HL-60 (cell line): ENCODE measurements at regions not wholly inside any gene's neighbourhood (a gene's known extent, or its start where the extent isn't known, plus 50 kb on each side); places are given as distances from the start of the nearest gene placed in this dataset.

Experiments used
- DNase-seq, 2 experiments: peaks; one replicate each; pipeline ENCODE4 v3.0.0-alpha.2; 2010 to 2020; ENCODE audit warnings: low read depth in 1 of 2, low spot score in 1 of 2
- H3K27ac ChIP-seq: fragments of 250-450 bp; sonication (Bioruptor Pico); replicated peaks from 2 replicates; pipeline ENCODE4 v1.5.1; 2020; ENCODE audit warnings: mild to moderate bottlenecking, moderate library complexity
- H3K27me3 ChIP-seq: fragments of 250-450 bp; sonication (Bioruptor Pico); 2 replicates; pipeline ENCODE4 v1.5.1; 2021; ENCODE audit warnings: mild to moderate bottlenecking, moderate library complexity; ENCODE audit not compliant: insufficient read depth, poor library complexity, severe bottlenecking
- H3K4me3 ChIP-seq: replicated peaks from 2 replicates; pipeline ENCODE4 v1.5.1; 2011; ENCODE audit warnings: mild to moderate bottlenecking, control low read depth, low read length; ENCODE audit not compliant: insufficient read depth
- GABPA ChIP-seq: IDR thresholded peaks from 2 replicates; pipeline ENCODE4 v1.6.1; 2012; ENCODE audit warnings: low read depth
- POLR2AphosphoS5 ChIP-seq: IDR thresholded peaks from 2 replicates; pipeline ENCODE4 v1.6.1; 2012; ENCODE audit warnings: low read depth
- SPI1 ChIP-seq: IDR thresholded peaks from 2 replicates; pipeline ENCODE4 v1.6.1; 2012; ENCODE audit warnings: low read depth, mild to moderate bottlenecking, borderline replicate concordance
- TF ChIP-seq, protein P1 (sequence below): IDR thresholded peaks from 2 replicates; pipeline ENCODE4 v1.6.1; 2012; ENCODE audit warnings: low read depth; ENCODE audit not compliant: insufficient replicate concordance
- TF ChIP-seq, protein P2 (sequence below): IDR thresholded peaks from one replicate; pipeline ENCODE4 v1.5.1; 2011; ENCODE audit warnings: low read length, control low read depth, inconsistent platforms; ENCODE audit not compliant: insufficient read depth

DNA sequence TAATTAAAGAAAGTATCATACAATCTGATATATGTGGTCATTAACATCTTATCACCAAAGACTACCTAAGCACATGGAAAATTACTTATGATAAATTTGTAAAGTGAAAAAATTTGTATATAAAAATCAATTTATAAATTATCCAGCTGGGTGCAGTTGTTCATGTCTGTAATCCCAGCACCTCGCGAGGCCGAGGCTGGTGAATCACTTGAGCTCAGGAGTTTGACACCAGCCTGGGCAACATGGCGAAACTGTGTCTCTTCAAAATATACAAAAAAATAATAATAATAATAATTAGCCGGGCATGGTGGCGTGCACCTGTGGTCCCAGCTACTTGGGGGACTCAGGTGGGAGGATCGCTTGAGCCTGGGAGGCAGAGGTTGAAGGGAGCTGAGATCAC lies 82.8 kb upstream of the SYT6 start:
- Histone ChIP-seq H3K27me3 (no peaks in the 10 kb centered on the region), H3K4me3 (no peak overlapping the region), H3K27ac (no peak overlapping the region)
- TF ChIP-seq, protein P1, sequence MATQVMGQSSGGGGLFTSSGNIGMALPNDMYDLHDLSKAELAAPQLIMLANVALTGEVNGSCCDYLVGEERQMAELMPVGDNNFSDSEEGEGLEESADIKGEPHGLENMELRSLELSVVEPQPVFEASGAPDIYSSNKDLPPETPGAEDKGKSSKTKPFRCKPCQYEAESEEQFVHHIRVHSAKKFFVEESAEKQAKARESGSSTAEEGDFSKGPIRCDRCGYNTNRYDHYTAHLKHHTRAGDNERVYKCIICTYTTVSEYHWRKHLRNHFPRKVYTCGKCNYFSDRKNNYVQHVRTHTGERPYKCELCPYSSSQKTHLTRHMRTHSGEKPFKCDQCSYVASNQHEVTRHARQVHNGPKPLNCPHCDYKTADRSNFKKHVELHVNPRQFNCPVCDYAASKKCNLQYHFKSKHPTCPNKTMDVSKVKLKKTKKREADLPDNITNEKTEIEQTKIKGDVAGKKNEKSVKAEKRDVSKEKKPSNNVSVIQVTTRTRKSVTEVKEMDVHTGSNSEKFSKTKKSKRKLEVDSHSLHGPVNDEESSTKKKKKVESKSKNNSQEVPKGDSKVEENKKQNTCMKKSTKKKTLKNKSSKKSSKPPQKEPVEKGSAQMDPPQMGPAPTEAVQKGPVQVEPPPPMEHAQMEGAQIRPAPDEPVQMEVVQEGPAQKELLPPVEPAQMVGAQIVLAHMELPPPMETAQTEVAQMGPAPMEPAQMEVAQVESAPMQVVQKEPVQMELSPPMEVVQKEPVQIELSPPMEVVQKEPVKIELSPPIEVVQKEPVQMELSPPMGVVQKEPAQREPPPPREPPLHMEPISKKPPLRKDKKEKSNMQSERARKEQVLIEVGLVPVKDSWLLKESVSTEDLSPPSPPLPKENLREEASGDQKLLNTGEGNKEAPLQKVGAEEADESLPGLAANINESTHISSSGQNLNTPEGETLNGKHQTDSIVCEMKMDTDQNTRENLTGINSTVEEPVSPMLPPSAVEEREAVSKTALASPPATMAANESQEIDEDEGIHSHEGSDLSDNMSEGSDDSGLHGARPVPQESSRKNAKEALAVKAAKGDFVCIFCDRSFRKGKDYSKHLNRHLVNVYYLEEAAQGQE = no peak
- TF ChIP-seq GABPA (no peak), SPI1 (no peak), POLR2AphosphoS5 (no peak)
- TF ChIP-seq, protein P2, sequence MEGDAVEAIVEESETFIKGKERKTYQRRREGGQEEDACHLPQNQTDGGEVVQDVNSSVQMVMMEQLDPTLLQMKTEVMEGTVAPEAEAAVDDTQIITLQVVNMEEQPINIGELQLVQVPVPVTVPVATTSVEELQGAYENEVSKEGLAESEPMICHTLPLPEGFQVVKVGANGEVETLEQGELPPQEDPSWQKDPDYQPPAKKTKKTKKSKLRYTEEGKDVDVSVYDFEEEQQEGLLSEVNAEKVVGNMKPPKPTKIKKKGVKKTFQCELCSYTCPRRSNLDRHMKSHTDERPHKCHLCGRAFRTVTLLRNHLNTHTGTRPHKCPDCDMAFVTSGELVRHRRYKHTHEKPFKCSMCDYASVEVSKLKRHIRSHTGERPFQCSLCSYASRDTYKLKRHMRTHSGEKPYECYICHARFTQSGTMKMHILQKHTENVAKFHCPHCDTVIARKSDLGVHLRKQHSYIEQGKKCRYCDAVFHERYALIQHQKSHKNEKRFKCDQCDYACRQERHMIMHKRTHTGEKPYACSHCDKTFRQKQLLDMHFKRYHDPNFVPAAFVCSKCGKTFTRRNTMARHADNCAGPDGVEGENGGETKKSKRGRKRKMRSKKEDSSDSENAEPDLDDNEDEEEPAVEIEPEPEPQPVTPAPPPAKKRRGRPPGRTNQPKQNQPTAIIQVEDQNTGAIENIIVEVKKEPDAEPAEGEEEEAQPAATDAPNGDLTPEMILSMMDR = no peak
- DNase-seq = no peak

GRCh38 chr1:114235960-114236359 lies 82.3 kb upstream of the SYT6 start:
- Histone ChIP-seq H3K4me3 (no peak overlapping the region), H3K27me3 (no peaks in the 10 kb centered on the region), H3K27ac (no peak overlapping the region)
- TF ChIP-seq, protein P1 = no peak
- TF ChIP-seq SPI1 (no peak), GABPA (no peak), POLR2AphosphoS5 (no peak)
- TF ChIP-seq, protein P2 = no peak
- DNase-seq = no peak

- H3K4me3 ChIP-seq = no peak overlapping the region
- no peak overlapping the region for H3K27ac ChIP-seq
- TF ChIP-seq POLR2AphosphoS5 = no peak
- TF ChIP-seq, protein P2 = no peak
- TF ChIP-seq GABPA = no peak
- TF ChIP-seq, protein P1 = no peak
- TF ChIP-seq SPI1 = no peak
- no peak for DNase-seq
- H3K27me3 ChIP-seq = no peaks in the 10 kb centered on the region
Measured at GRCh38 chr1:114235281-114235680, 81.6 kb upstream of the SYT6 start.
